Osteoblast (primary cell): ENCODE measurements at regions not wholly inside any gene's neighbourhood (a gene's known extent, or its start where the extent isn't known, plus 50 kb on each side); places are given as distances from the start of the nearest gene placed in this dataset.

Source experiments
- DNase-seq: peaks from one replicate; pipeline ENCODE4 v3.0.0; 2011; ENCODE audit warnings: low spot score, mixed read lengths; ENCODE audit not compliant: insufficient read length; ENCODE audit errors: missing footprints
- H2AFZ ChIP-seq: 2 replicates; pipeline ENCODE4 v1.6.0; 2011; ENCODE audit warnings: mild to moderate bottlenecking, low read length
- H3K27ac ChIP-seq: 2 replicates; pipeline ENCODE4 v1.5.1; 2011; ENCODE audit warnings: mild to moderate bottlenecking, low read depth, low read length, moderate library complexity
- H3K27me3 ChIP-seq: 2 replicates; pipeline ENCODE4 v1.6.0; 2012; ENCODE audit warnings: mild to moderate bottlenecking, control low read depth, inconsistent platforms, low read length, moderate library complexity; ENCODE audit not compliant: insufficient read depth
- H3K36me3 ChIP-seq: 2 replicates; pipeline ENCODE4 v1.5.1; 2011; ENCODE audit warnings: mild to moderate bottlenecking, low read length, control low read depth, moderate library complexity; ENCODE audit not compliant: insufficient read depth
- H3K4me1 ChIP-seq: 2 replicates; pipeline ENCODE4 v1.5.1; 2011; ENCODE audit warnings: mild to moderate bottlenecking, low read length, control low read depth, moderate library complexity; ENCODE audit not compliant: insufficient read depth
- H3K4me2 ChIP-seq: 2 replicates; pipeline ENCODE4 v1.6.0; 2011; ENCODE audit warnings: mild to moderate bottlenecking, low read length; ENCODE audit not compliant: insufficient read depth
- H3K4me3 ChIP-seq: fragments of 200-600 bp; sonication (generic); 3 replicates; pipeline ENCODE4 v1.5.1; 2012; ENCODE audit warnings: mild to moderate bottlenecking, low read length, inconsistent platforms; ENCODE audit not compliant: insufficient read depth
- H3K79me2 ChIP-seq: 2 replicates; pipeline ENCODE4 v1.6.0; 2012; ENCODE audit warnings: mild to moderate bottlenecking, low read length, control low read depth, inconsistent platforms; ENCODE audit not compliant: insufficient read depth
- H3K9me3 ChIP-seq: 2 replicates; pipeline ENCODE4 v1.5.1; 2011; ENCODE audit warnings: low read depth, low read length, control low read depth
- H4K20me1 ChIP-seq: 2 replicates; pipeline ENCODE4 v1.6.0; 2012; ENCODE audit warnings: mild to moderate bottlenecking, low read length, control low read depth; ENCODE audit not compliant: insufficient read depth
- CTCF ChIP-seq: IDR thresholded peaks from 2 replicates; pipeline ENCODE4 v1.5.1; 2011; ENCODE audit warnings: mild to moderate bottlenecking, low read depth, low read length, moderate library complexity; ENCODE audit errors: extremely low read depth

GRCh38 chr6:56327946-56328727, 80.8 kb upstream of the COL21A1 start:
- Histone ChIP-seq H3K27me3 (no peaks in the 10 kb centered on the region), H3K36me3 (no peaks in the 10 kb centered on the region), H3K4me2 (no peak overlapping the region), H3K9me3 (no peaks in the 10 kb centered on the region), H4K20me1 (no peaks in the 10 kb centered on the region), H3K79me2 (no peaks in the 10 kb centered on the region), H3K4me3 (no peak overlapping the region), H3K27ac (no peak overlapping the region), H3K4me1 (peaks cover 18% of the 10 kb centered on the region), H2AFZ (no peak overlapping the region)
- no peak for DNase-seq
- TF ChIP-seq CTCF = no peak

- Histone ChIP-seq H4K20me1 (no peaks in the 10 kb centered on the region), H3K79me2 (no peaks in the 10 kb centered on the region), H3K4me2 (no peak overlapping the region), H3K27me3 (no peaks in the 10 kb centered on the region), H2AFZ (no peak overlapping the region), H3K27ac (no peak overlapping the region), H3K9me3 (no peaks in the 10 kb centered on the region), H3K4me1 (peaks cover 6% of the 10 kb centered on the region), H3K4me3 (no peak overlapping the region), H3K36me3 (no peaks in the 10 kb centered on the region)
- no peak for DNase-seq
- no peak for TF ChIP-seq CTCF
These were observed 77.0 kb upstream of the COL21A1 start for GRCh38 chr6:56324396-56324795.

GRCh38 chr6:56318851-56319250, 71.5 kb upstream of the COL21A1 start:
- TF ChIP-seq CTCF = no peak

GRCh38 chr6:56314683-56315523, 67.5 kb upstream of the COL21A1 start:
- no peaks in the 10 kb centered on the region for H3K79me2 ChIP-seq
- H3K4me1 ChIP-seq = peaks cover 8% of the 10 kb centered on the region
- H3K27me3 ChIP-seq = no peaks in the 10 kb centered on the region
- DNase-seq = peak; percentile 60
- H3K4me3 ChIP-seq = no peak overlapping the region
- peak overlapping the region; percentile 67 for H3K4me2 ChIP-seq
- TF ChIP-seq CTCF = peak; percentile 94
- no peaks in the 10 kb centered on the region for H4K20me1 ChIP-seq
- peak overlapping the region; percentile 66 for H2AFZ ChIP-seq
- no peaks in the 10 kb centered on the region for H3K36me3 ChIP-seq
- H3K27ac ChIP-seq = peak overlapping the region; percentile 37
- H3K9me3 ChIP-seq = no peaks in the 10 kb centered on the region

More at GRCh38 chr6:56318851-56319250, 71.5 kb upstream of the COL21A1 start:
- DNase-seq = no peak
- H3K79me2 ChIP-seq = no peaks in the 10 kb centered on the region
- H3K4me3 ChIP-seq = no peak overlapping the region
- H3K27ac ChIP-seq = no peak overlapping the region
- H3K36me3 ChIP-seq = no peaks in the 10 kb centered on the region
- no peaks in the 10 kb centered on the region for H3K27me3 ChIP-seq
- H3K9me3 ChIP-seq = no peaks in the 10 kb centered on the region
- H2AFZ ChIP-seq = no peak overlapping the region
- H4K20me1 ChIP-seq = no peaks in the 10 kb centered on the region
- peaks cover 8% of the 10 kb centered on the region for H3K4me1 ChIP-seq
- no peak overlapping the region for H3K4me2 ChIP-seq
